HepG2 (cell line): ENCODE measurements at regions not wholly inside any gene's neighbourhood (a gene's known extent, or its start where the extent isn't known, plus 50 kb on each side); places are given as distances from the start of the nearest gene placed in this dataset.

Source experiments
- ATAC-seq: fragments of 200-7000 bp; cut with Tn5 transposase; 3 replicates; pipeline ENCODE4 v1.9.1; 2020; ENCODE audit warnings: mild to moderate bottlenecking, moderate library complexity
- BruUV-seq: library from RNA; stranded (reverse); fragments of 400-500 nt; replicated peaks from 2 replicates; lab custom pipeline; 2021; lab: Mats Ljungman, UMichigan
- CTCF ChIA-PET: fragments of 300-600 bp; formaldehyde crosslinking; extraction: SDS; loops from one replicate; lab custom pipeline; 2021; ENCODE audit warnings: low total read pairs, inconsistent platforms, low intra/inter-chr PET ratio; lab: Yijun Ruan, JAX
- POLR2A ChIA-PET: fragments of 350-600 bp; sonication (Branson Sonifier 250); formaldehyde crosslinking; loops from one replicate; lab custom pipeline; 2020; ENCODE audit warnings: antibody characterized with exemption, inconsistent platforms; lab: Yijun Ruan, JAX
- DNase-seq: peaks from one replicate; pipeline ENCODE4 v3.0.0-alpha.2; 2015; ENCODE audit warnings: low spot score
- FAIRE-seq: peaks from 3 replicates; lab custom pipeline; 2011; peaks lifted over from hg19 to GRCh38; lab: Jason Lieb, UNC
- H2AFZ ChIP-seq: one replicate; pipeline ENCODE4 v1.6.1; 2011; ENCODE audit warnings: low read length, inconsistent platforms
- H3K27ac ChIP-seq: fragments of 300-600 bp; 3 replicates; pipeline ENCODE4 v1.8.0; 2011; ENCODE audit warnings: mixed run types, mild to moderate bottlenecking, mixed read lengths, low read length, inconsistent platforms; ENCODE audit not compliant: insufficient read depth; ENCODE audit errors: extremely low read length
- H3K27me3 ChIP-seq, 2 experiments: fragments of 200-600 bp in 1 of 2; 2 replicates in 1 of 2; 3 replicates in 1 of 2; pipeline versions ENCODE4 v1.6.0 to v1.8.0; 2011; ENCODE audit warnings: low read length in 2 of 2, mild to moderate bottlenecking in 2 of 2, moderate library complexity in 2 of 2, inconsistent platforms in 1 of 2; ENCODE audit not compliant: insufficient read depth in 2 of 2, control insufficient read depth in 1 of 2
- H3K36me3 ChIP-seq, 2 experiments: fragments of 200-600 bp in 1 of 2; replicated peaks in 1 of 2; 2 replicates in 1 of 2; 3 replicates in 1 of 2; pipeline versions ENCODE4 v1.5.1 to v1.8.0; 2011; ENCODE audit warnings: low read length in 2 of 2, inconsistent platforms in 1 of 2; ENCODE audit not compliant: insufficient read depth in 2 of 2, control insufficient read depth in 1 of 2
- H3K4me1 ChIP-seq: 2 replicates; pipeline ENCODE4 v1.5.1; 2012; ENCODE audit warnings: low read length, inconsistent platforms; ENCODE audit not compliant: insufficient read depth
- H3K4me2 ChIP-seq: 2 replicates; pipeline ENCODE4 v1.6.0; 2011; ENCODE audit warnings: low read depth, low read length, inconsistent platforms
- H3K4me3 ChIP-seq, 3 experiments: fragments of 200-600 bp in 1 of 3; sonication (generic), shearing (Covaris generic) in 1 of 3; replicated peaks in 1 of 3; 2 replicates each; pipeline ENCODE4 v1.5.1; 2011 to 2016; ENCODE audit warnings: low read length in 3 of 3, inconsistent platforms in 2 of 3, low read depth in 2 of 3, mild to moderate bottlenecking in 2 of 3, control low read depth in 1 of 3, mixed read lengths in 1 of 3; ENCODE audit not compliant: insufficient read depth in 1 of 3
- H3K79me2 ChIP-seq: one replicate; pipeline ENCODE4 v1.6.1; 2011; ENCODE audit warnings: low read length, inconsistent platforms; ENCODE audit not compliant: insufficient read depth
- H3K9ac ChIP-seq: 2 replicates; pipeline ENCODE4 v1.6.0; 2011; ENCODE audit warnings: mild to moderate bottlenecking, low read depth, low read length, inconsistent platforms; ENCODE audit not compliant: insufficient read depth
- H3K9me3 ChIP-seq: 2 replicates; pipeline ENCODE4 v1.5.1; 2012; ENCODE audit warnings: mild to moderate bottlenecking, low read length
- H4K20me1 ChIP-seq: 2 replicates; pipeline ENCODE4 v1.6.0; 2011; ENCODE audit warnings: inconsistent platforms, mild to moderate bottlenecking, low read length, moderate library complexity; ENCODE audit not compliant: insufficient read depth
- ASH2L ChIP-seq: fragments of 300-600, 200-600 bp; sonication (generic); IDR thresholded peaks from 2 replicates; pipeline ENCODE4 v1.7.0; 2017; ENCODE audit warnings: low read depth, mild to moderate bottlenecking, moderate library complexity, mixed read lengths, low read length; ENCODE audit not compliant: insufficient read length
- IRX3 ChIP-seq: sonication (generic); formaldehyde crosslinking; IDR thresholded peaks from 2 replicates; pipeline ENCODE4 v1.8.1; 2023; ENCODE audit warnings: mild to moderate bottlenecking, low read depth, missing genetic modification reagents, borderline replicate concordance
- NR2F6 ChIP-seq, 2 experiments: IDR thresholded peaks; 2 replicates each; pipeline ENCODE4 v1.6.1; 2016; ENCODE audit warnings: antibody characterized with exemption in 1 of 2, mild to moderate bottlenecking in 1 of 2
- TBX3 ChIP-seq: fragments of 450-650 bp; IDR thresholded peaks from 2 replicates; pipeline ENCODE4 v1.6.1; 2017; ENCODE audit warnings: antibody characterized with exemption, mild to moderate bottlenecking, inconsistent platforms, borderline replicate concordance
- ZNF124 ChIP-seq: sonication (generic); formaldehyde crosslinking; IDR thresholded peaks from 2 replicates; pipeline ENCODE4 v1.4.0; 2020; ENCODE audit warnings: missing genetic modification reagents
- ZNF460 ChIP-seq: sonication (generic); formaldehyde crosslinking; IDR thresholded peaks from 2 replicates; pipeline ENCODE4 v1.5.1; 2020; ENCODE audit warnings: missing genetic modification reagents, mild to moderate bottlenecking, borderline replicate concordance
- ZNF720 ChIP-seq: sonication (generic); formaldehyde crosslinking; IDR thresholded peaks from 2 replicates; pipeline ENCODE4 v1.4.0; 2020; ENCODE audit warnings: missing genetic modification reagents
- WGBS: methylation state at CpG from one replicate; pipeline ENCODE4 v1.1.6; 2017; ENCODE audit warnings: low lambda C conversion rate; 5-methylcytosine and 5-hydroxymethylcytosine counted together
- in situ Hi-C: cut with HindIII; loops from 2 replicates; pipeline ENCODE4 v1.10.0; 2017; ENCODE audit warnings: low pct_unique_long_range_greater_than_20kb; ENCODE audit not compliant: extremely low pct_ligation_motif_present
- intact Hi-C: fragments of 100-400 bp; cut with micrococcal nuclease; formaldehyde crosslinking; loops from one replicate; pipeline ENCODE4 v1.10.0; 2022; ENCODE audit not compliant: unreplicated experiment
- TF ChIP-seq, protein P1 (sequence below): sonication (generic); formaldehyde crosslinking; IDR thresholded peaks from one replicate; pipeline ENCODE4 v1.5.1; 2020; ENCODE audit warnings: mild to moderate bottlenecking, missing genetic modification reagents; ENCODE audit errors: not compliant biosample characterization
- TF ChIP-seq, protein P2 (sequence below): sonication (generic); formaldehyde crosslinking; IDR thresholded peaks from 2 replicates; pipeline ENCODE4 v1.5.1; 2020; ENCODE audit warnings: mild to moderate bottlenecking, missing genetic modification reagents, borderline replicate concordance
- TF ChIP-seq, protein P3 (sequence below): sonication (generic); formaldehyde crosslinking; IDR thresholded peaks from 2 replicates; pipeline ENCODE4 v1.5.0; 2020; ENCODE audit warnings: missing genetic modification reagents
- TF ChIP-seq, protein P4 (sequence below): sonication (generic); formaldehyde crosslinking; IDR thresholded peaks from 2 replicates; pipeline ENCODE4 v1.8.0; 2022; ENCODE audit warnings: mild to moderate bottlenecking, missing genetic modification reagents, moderate library complexity
- TF ChIP-seq, protein P5 (sequence below): IDR thresholded peaks from 2 replicates; pipeline ENCODE4 v1.6.1; 2016; ENCODE audit warnings: mild to moderate bottlenecking, missing biosample characterization, missing genetic modification reagents

DNA sequence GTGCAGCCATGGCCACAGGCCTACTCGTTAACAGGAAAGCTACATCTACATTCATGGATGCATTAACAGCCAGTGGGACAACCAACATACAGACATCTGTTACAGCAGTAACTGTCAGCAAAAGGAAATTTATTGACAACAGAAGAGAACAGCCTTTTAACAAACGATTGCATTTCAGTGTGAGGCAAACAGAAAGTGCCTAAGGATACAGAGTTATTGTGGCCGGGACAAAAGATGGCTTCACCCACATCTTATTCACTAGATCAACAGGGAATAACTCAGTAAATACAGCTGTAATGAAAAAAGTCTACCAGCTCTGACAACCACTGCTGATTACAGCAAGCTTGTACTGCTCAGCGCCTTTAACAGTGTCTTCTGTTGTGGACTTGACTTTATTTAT is 61.5 kb upstream of the TBL1X start:
- H3K9ac ChIP-seq, result no peak overlapping the region
- TF ChIP-seq ZNF124 (no peak), ZNF460 (CRISPR knock-in tag) (no peak), IRX3 (CRISPR knock-in tag) (no peak), ASH2L (no peak), TBX3 (no peak), ZNF720 (no peak), NR2F6 (IDR thresholded peaks at IDR 0.05) (no peak), NR2F6 (CRISPR knock-in tag; IDR thresholded peaks at IDR 0.05) (no peak)
- TF ChIP-seq, protein P1, sequence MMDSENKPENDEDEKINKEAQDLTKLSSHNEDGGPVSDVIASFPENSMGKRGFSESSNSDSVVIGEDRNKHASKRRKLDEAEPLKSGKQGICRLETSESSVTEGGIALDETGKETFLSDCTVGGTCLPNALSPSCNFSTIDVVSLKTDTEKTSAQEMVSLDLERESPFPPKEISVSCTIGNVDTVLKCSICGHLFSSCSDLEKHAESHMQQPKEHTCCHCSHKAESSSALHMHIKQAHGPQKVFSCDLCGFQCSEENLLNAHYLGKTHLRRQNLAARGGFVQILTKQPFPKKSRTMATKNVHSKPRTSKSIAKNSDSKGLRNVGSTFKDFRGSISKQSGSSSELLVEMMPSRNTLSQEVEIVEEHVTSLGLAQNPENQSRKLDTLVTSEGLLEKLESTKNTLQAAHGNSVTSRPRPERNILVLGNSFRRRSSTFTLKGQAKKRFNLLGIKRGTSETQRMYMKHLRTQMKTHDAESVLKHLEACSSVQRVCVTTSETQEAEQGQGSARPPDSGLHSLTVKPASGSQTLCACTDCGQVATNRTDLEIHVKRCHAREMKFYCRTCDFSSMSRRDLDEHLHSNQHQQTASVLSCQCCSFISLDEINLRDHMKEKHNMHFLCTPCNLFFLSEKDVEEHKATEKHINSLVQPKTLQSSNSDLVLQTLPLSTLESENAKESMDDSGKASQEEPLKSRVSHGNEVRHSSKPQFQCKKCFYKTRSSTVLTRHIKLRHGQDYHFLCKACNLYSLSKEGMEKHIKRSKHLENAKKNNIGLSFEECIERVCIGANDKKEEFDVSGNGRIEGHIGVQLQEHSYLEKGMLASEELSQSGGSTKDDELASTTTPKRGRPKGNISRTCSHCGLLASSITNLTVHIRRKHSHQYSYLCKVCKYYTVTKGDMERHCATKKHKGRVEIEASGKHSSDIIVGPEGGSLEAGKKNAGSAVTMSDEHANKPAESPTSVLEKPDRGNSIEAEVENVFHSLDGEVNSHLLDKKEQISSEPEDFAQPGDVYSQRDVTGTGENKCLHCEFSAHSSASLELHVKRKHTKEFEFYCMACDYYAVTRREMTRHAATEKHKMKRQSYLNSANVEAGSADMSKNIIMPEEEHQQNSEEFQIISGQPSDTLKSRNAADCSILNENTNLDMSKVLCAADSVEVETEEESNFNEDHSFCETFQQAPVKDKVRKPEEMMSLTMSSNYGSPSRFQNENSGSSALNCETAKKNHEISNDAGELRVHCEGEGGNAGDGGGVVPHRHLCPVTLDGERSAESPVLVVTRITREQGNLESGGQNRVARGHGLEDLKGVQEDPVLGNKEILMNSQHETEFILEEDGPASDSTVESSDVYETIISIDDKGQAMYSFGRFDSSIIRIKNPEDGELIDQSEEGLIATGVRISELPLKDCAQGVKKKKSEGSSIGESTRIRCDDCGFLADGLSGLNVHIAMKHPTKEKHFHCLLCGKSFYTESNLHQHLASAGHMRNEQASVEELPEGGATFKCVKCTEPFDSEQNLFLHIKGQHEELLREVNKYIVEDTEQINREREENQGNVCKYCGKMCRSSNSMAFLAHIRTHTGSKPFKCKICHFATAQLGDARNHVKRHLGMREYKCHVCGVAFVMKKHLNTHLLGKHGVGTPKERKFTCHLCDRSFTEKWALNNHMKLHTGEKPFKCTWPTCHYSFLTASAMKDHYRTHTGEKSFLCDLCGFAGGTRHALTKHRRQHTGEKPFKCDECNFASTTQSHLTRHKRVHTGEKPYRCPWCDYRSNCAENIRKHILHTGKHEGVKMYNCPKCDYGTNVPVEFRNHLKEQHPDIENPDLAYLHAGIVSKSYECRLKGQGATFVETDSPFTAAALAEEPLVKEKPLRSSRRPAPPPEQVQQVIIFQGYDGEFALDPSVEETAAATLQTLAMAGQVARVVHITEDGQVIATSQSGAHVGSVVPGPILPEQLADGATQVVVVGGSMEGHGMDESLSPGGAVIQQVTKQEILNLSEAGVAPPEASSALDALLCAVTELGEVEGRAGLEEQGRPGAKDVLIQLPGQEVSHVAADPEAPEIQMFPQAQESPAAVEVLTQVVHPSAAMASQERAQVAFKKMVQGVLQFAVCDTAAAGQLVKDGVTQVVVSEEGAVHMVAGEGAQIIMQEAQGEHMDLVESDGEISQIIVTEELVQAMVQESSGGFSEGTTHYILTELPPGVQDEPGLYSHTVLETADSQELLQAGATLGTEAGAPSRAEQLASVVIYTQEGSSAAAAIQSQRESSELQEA (CRISPR knock-in tag), result no peak
- TF ChIP-seq, protein P2, sequence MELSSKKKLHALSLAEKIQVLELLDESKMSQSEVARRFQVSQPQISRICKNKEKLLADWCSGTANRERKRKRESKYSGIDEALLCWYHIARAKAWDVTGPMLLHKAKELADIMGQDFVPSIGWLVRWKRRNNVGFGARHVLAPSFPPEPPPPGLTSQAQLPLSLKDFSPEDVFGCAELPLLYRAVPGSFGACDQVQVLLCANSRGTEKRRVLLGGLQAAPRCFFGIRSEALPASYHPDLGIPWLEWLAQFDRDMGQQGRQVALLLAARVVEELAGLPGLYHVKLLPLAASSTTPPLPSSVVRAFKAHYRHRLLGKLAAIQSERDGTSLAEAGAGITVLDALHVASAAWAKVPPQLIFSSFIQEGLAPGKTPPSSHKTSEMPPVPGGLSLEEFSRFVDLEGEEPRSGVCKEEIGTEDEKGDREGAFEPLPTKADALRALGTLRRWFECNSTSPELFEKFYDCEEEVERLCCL (CRISPR knock-in tag), result no peak
- TF ChIP-seq, protein P3, sequence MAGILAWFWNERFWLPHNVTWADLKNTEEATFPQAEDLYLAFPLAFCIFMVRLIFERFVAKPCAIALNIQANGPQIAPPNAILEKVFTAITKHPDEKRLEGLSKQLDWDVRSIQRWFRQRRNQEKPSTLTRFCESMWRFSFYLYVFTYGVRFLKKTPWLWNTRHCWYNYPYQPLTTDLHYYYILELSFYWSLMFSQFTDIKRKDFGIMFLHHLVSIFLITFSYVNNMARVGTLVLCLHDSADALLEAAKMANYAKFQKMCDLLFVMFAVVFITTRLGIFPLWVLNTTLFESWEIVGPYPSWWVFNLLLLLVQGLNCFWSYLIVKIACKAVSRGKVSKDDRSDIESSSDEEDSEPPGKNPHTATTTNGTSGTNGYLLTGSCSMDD (CRISPR knock-in tag), result no peak
- TF ChIP-seq, protein P4, sequence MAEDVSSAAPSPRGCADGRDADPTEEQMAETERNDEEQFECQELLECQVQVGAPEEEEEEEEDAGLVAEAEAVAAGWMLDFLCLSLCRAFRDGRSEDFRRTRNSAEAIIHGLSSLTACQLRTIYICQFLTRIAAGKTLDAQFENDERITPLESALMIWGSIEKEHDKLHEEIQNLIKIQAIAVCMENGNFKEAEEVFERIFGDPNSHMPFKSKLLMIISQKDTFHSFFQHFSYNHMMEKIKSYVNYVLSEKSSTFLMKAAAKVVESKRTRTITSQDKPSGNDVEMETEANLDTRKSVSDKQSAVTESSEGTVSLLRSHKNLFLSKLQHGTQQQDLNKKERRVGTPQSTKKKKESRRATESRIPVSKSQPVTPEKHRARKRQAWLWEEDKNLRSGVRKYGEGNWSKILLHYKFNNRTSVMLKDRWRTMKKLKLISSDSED, result no peak
- TF ChIP-seq, protein P5, sequence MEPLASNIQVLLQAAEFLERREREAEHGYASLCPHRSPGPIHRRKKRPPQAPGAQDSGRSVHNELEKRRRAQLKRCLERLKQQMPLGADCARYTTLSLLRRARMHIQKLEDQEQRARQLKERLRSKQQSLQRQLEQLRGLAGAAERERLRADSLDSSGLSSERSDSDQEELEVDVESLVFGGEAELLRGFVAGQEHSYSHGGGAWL, result no peak

More for the DNA sequence above, 61.5 kb upstream of the TBL1X start:
- in situ Hi-C loops (no loop called here), intact Hi-C loops (no loop called here)
- no peak for DNase-seq
- Histone ChIP-seq H4K20me1 (no peaks in the 10 kb centered on the region), H3K4me3 (no peak overlapping the region), H3K9me3 (no peaks in the 10 kb centered on the region), H2AFZ (no peak overlapping the region), H3K27ac (no peak overlapping the region), H3K27me3 (no peaks in the 10 kb centered on the region), H3K36me3 (no peaks in the 10 kb centered on the region), H3K4me1 (no peaks in the 10 kb centered on the region), H3K4me2 (no peak overlapping the region), H3K79me2 (no peaks in the 10 kb centered on the region)
- ChIA-PET POLR2A (no interaction called here), CTCF (no interaction called here)
- 48% methylated on average over 3 of the region's 4 CpGs for WGBS
- no peak for ATAC-seq
- FAIRE-seq, result no peak
- BruUV-seq, result no TSS peak
